OCI-LY1 (cell line): ENCODE measurements at regions not wholly inside any gene's neighbourhood (a gene's known extent, or its start where the extent isn't known, plus 50 kb on each side); places are given as distances from the start of the nearest gene placed in this dataset.

Source experiments
- EZH2 ChIP-seq: fragments of 200-600 bp; sonication (generic), shearing (Covaris generic); IDR thresholded peaks from 2 replicates; pipeline ENCODE4 v1.8.0; 2017; ENCODE audit warnings: borderline replicate concordance, mixed run types, mild to moderate bottlenecking, antibody characterized with exemption, low read length, moderate library complexity, mixed read lengths
- TF ChIP-seq, protein P1 (sequence below): fragments of 200-600 bp; sonication (generic), shearing (Covaris generic); IDR thresholded peaks from 2 replicates; pipeline ENCODE4 v1.5.1; 2017; ENCODE audit warnings: mild to moderate bottlenecking, antibody characterized with exemption, low read length, moderate library complexity, mixed read lengths

GRCh38 chr7:11302121-11302520, 328.4 kb downstream of the PHF14 start:
- TF ChIP-seq, protein P1, sequence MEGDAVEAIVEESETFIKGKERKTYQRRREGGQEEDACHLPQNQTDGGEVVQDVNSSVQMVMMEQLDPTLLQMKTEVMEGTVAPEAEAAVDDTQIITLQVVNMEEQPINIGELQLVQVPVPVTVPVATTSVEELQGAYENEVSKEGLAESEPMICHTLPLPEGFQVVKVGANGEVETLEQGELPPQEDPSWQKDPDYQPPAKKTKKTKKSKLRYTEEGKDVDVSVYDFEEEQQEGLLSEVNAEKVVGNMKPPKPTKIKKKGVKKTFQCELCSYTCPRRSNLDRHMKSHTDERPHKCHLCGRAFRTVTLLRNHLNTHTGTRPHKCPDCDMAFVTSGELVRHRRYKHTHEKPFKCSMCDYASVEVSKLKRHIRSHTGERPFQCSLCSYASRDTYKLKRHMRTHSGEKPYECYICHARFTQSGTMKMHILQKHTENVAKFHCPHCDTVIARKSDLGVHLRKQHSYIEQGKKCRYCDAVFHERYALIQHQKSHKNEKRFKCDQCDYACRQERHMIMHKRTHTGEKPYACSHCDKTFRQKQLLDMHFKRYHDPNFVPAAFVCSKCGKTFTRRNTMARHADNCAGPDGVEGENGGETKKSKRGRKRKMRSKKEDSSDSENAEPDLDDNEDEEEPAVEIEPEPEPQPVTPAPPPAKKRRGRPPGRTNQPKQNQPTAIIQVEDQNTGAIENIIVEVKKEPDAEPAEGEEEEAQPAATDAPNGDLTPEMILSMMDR, result no peak
- no peak for TF ChIP-seq EZH2
